ENCODE measurements at regions not wholly inside any gene's neighbourhood (a gene's known extent, or its start where the extent isn't known, plus 50 kb on each side); places are given as distances from the start of the nearest gene placed in this dataset.

GRCh38 chr19:30897034-30897433, 452.2 kb downstream of the TSHZ3 start:
- H3K4me3 ChIP-seq (ENCODE audit: insufficient read depth, low read depth, low read length): no peak overlapping the region
- H3K36me3 ChIP-seq (replicated peaks; ENCODE audit: control insufficient read depth, insufficient read depth, low read length): no peaks in the 10 kb centered on the region
- H3K27me3 ChIP-seq (ENCODE audit: control insufficient read depth, insufficient read depth, low read length): no peaks in the 10 kb centered on the region
- DNase-seq: no peak

DNA sequence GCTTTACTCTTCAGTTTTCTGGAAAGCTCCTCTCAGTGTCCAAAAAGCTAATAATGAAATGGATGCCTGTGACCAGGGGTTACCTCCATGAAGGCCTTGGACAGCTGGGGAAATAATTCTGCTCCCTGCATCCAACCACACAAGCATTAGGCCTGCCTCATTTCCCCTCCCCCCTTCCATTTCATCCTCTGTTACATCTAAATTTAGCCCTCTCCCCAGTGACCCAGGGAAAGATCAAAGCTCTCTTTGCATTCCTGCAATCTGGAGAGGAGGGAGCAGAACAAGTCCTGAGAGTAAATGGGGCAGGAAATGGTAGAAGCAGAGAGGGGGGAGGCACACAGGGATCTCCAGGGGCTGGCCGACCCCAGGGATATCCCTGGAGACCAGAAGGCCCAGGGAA, 452.7 kb downstream of the TSHZ3 start:
- Histone ChIP-seq H3K36me3 (replicated peaks; ENCODE audit: control insufficient read depth, insufficient read depth, low read length) (no peaks in the 10 kb centered on the region), H3K4me3 (ENCODE audit: insufficient read depth, low read depth, low read length) (no peak overlapping the region)
- DNase-seq: peak; percentile 46

GRCh38 chr19:30895946-30896345, 453.3 kb downstream of the TSHZ3 start:
- no peaks in the 10 kb centered on the region for H3K36me3 ChIP-seq (replicated peaks; ENCODE audit: control insufficient read depth, insufficient read depth, low read length)
- no peak overlapping the region for H3K4me3 ChIP-seq (ENCODE audit: insufficient read depth, low read depth, low read length)
- no peaks in the 10 kb centered on the region for H3K27me3 ChIP-seq (ENCODE audit: control insufficient read depth, insufficient read depth, low read length)
- DNase-seq: no peak

More for the DNA sequence above, 452.7 kb downstream of the TSHZ3 start:
- no peaks in the 10 kb centered on the region for H3K27me3 ChIP-seq (ENCODE audit: control insufficient read depth, insufficient read depth, low read length)

DNA sequence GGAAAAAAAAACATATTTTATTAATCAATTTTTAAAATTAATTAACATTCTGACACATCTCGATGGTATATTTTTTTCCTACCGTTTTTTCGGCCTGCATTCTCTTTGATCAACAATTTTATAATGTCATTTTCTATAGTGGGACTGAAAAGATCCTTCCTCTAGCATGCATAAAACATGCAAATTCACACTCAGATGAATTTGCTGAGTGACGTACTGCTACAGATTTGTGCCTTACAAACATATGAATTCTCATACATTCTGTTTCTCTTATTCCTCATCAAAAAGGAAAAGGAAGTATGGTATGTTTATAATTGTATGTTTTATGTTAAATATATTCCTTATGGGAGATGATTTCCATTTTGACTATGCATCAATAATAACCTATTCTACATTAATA, 458.2 kb downstream of the TSHZ3 start:
- DNase-seq: no peak
- H3K4me3 ChIP-seq (ENCODE audit: insufficient read depth, low read depth, low read length): no peak overlapping the region
- H3K36me3 ChIP-seq (replicated peaks; ENCODE audit: control insufficient read depth, insufficient read depth, low read length): no peaks in the 10 kb centered on the region
- H3K27me3 ChIP-seq (ENCODE audit: control insufficient read depth, insufficient read depth, low read length): no peaks in the 10 kb centered on the region

DNA sequence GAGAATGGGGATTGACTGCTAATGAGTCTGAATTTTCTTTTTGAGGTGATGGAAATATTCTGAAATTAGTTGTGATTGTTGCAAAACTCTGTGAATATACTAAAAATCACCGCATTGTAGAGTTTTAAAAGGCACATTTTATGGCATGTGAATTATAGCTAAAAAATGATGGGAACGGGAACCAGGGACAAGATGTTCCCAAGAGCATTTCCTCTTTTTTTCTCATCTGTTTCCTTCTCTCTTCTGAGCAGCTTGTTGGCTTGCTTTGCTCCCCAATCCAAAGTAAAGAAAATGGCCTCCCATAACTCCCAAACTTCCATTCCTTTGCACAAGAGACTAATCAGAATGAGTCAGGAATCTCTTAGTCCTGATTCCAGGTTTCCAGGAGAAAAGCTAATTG, 459.2 kb downstream of the TSHZ3 start:
- DNase-seq: no peak
- H3K36me3 ChIP-seq (replicated peaks; ENCODE audit: control insufficient read depth, insufficient read depth, low read length): no peaks in the 10 kb centered on the region
- no peaks in the 10 kb centered on the region for H3K27me3 ChIP-seq (ENCODE audit: control insufficient read depth, insufficient read depth, low read length)
- no peak overlapping the region for H3K4me3 ChIP-seq (ENCODE audit: insufficient read depth, low read depth, low read length)

DNA sequence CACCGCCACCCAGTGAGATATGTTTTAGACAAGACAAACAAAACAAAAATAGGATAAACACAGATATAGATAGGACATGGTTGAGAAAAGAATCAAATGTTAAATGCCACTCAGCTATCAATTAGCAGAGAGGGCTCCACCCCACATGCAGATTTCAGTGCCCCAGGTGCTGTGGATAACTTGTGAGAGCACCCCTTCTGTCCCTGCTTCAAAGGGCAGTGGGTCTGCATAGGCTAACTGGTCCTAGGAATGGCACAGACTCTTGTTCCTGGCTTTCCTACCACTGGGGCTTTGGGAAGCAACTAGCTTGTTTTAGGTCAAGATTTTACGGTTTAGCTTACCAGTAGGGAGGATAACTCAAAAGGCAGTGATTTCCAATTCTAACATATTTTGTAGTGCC, 460.3 kb downstream of the TSHZ3 start:
- Histone ChIP-seq H3K4me3 (ENCODE audit: insufficient read depth, low read depth, low read length) (no peak overlapping the region), H3K36me3 (replicated peaks; ENCODE audit: control insufficient read depth, insufficient read depth, low read length) (no peaks in the 10 kb centered on the region), H3K27me3 (ENCODE audit: control insufficient read depth, insufficient read depth, low read length) (no peaks in the 10 kb centered on the region)
- DNase-seq: peak; percentile 35

- Histone ChIP-seq H3K4me3 (ENCODE audit: insufficient read depth, low read depth, low read length) (no peak overlapping the region), H3K27me3 (ENCODE audit: control insufficient read depth, insufficient read depth, low read length) (no peaks in the 10 kb centered on the region), H3K36me3 (replicated peaks; ENCODE audit: control insufficient read depth, insufficient read depth, low read length) (no peaks in the 10 kb centered on the region)
- DNase-seq: no peak
These were observed 462.2 kb downstream of the TSHZ3 start for GRCh38 chr19:30887042-30887441.

DNA sequence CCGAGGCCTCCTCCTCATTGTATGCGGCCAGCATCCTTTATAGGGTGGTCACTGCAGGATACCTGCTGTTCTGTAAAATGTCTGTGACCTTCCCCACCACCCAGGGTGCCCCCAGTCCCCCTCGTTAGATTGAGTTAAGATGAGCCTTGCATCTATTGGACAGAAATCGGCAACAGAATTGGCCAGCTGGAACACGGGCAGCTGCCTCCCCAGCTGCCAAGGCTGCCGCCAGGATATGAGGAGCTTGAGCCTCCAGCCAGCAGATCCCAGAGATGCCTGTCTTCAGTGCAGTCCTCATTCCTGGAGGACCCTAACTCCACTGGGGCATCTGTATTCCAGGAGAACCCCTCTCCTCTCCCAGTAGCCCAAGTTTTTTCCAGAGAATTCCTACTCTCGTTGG, 463.0 kb downstream of the TSHZ3 start:
- no peak for DNase-seq
- Histone ChIP-seq H3K4me3 (ENCODE audit: insufficient read depth, low read depth, low read length) (no peak overlapping the region), H3K36me3 (replicated peaks; ENCODE audit: control insufficient read depth, insufficient read depth, low read length) (no peaks in the 10 kb centered on the region), H3K27me3 (ENCODE audit: control insufficient read depth, insufficient read depth, low read length) (no peaks in the 10 kb centered on the region)

DNA sequence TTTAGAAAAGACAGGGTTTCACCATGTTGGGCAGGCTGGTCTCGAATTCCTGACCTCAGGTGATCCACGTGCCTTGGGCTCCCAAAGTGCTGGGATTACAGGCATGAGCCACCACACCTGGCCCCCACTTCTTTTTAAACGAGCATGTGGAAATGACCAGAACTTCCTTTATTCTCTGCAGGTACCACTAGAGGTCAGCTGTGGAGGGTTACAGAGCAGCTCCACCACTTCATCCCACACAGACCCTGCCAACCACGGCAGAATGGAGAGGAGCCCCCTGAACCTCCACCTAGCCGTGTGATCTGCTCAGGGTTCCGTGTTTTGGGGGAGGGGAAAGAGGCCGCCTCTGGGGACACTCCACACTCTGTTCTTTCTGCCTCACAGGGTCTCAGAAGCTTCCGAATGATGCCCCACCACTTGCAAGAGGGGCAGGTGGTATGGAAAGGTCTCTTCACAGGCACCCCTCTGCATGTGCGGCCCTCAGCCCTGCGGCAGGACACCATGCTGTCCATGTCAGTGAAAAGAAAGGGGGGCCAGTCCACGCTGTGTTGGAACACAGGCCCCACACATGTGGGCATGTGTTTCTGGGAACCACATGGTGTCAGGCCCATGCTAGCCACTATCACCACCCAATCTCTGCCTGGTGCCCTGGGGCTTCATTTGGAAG, 465.0 kb downstream of the TSHZ3 start:
- Histone ChIP-seq H3K4me3 (ENCODE audit: insufficient read depth, low read depth, low read length) (no peak overlapping the region), H3K27me3 (ENCODE audit: control insufficient read depth, insufficient read depth, low read length) (no peaks in the 10 kb centered on the region), H3K36me3 (replicated peaks; ENCODE audit: control insufficient read depth, insufficient read depth, low read length) (no peaks in the 10 kb centered on the region)
- DNase-seq: peak; percentile 42

DNA sequence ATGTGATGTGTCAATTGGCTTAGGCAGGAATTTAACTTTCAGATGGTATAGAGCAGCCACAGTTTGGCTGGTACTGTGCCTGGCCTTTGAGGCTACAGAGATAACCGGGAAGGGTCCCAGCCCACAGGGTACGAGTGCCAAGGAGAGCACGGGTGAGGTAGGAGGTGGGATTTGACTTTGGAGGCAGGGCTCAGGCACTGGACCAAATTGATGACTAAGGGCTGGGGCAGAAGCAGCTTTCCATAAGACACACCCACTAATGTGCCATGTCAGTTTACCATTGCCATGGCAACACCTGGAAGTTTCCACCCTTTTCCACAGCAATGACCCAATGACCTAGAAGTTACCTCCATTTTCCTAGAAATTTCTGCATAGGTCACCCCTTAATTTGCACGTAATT, 466.2 kb downstream of the TSHZ3 start:
- no peak for DNase-seq
- Histone ChIP-seq H3K36me3 (replicated peaks; ENCODE audit: control insufficient read depth, insufficient read depth, low read length) (no peaks in the 10 kb centered on the region), H3K27me3 (ENCODE audit: control insufficient read depth, insufficient read depth, low read length) (no peaks in the 10 kb centered on the region), H3K4me3 (ENCODE audit: insufficient read depth, low read depth, low read length) (no peak overlapping the region)

DNA sequence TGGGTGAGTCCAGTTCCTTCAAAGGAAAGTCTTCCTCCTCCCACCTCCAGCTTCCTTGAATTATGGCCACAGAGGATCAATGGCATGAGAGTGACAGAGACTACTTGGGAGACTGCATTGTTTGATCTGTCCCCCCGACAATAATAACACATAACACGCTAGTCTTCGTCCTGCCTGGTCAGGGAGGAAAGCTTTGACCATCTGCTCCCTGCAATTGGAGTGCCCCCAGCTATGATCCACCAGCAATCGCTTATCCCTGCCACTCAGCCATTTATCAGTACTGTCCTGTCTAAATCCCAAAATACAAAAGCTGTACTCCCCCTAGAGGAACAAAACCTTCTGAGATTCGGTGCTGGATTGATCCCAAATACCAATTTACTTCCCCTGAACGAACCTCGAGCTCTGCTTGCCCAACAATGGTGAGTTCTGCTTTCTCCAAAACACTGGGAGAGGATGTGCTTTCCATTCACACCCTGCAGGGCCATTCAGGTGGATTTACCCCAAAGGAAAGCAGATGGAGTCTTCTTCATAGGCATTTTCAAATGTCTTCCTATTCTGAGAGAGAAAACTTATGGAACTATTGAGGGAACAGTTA, 466.7 kb downstream of the TSHZ3 start:
- Histone ChIP-seq H3K27me3 (ENCODE audit: control insufficient read depth, insufficient read depth, low read length) (no peaks in the 10 kb centered on the region), H3K4me3 (ENCODE audit: insufficient read depth, low read depth, low read length) (no peak overlapping the region), H3K36me3 (replicated peaks; ENCODE audit: control insufficient read depth, insufficient read depth, low read length) (no peaks in the 10 kb centered on the region)
- DNase-seq: no peak

DNA sequence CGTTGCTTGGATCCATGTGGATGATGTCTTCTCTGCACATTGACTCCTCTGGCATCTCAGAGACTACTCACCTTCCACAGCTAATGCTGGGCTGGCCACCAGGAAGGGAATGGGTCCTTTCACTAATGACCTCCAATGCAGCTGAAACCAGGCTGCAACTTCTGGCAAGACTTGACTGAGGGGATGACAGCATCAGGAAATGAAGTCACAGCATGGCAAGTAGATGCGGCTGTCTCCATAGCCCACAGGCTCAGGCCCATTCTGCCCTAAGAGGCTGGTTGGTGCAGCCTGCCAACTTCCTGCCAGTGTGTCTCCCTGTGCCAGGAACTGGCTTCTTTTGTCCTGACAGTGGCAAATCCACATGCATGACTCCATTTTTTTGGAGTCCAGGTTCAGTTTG, 467.3 kb downstream of the TSHZ3 start:
- DNase-seq: no peak
- Histone ChIP-seq H3K4me3 (ENCODE audit: insufficient read depth, low read depth, low read length) (no peak overlapping the region), H3K27me3 (ENCODE audit: control insufficient read depth, insufficient read depth, low read length) (no peaks in the 10 kb centered on the region), H3K36me3 (replicated peaks; ENCODE audit: control insufficient read depth, insufficient read depth, low read length) (no peaks in the 10 kb centered on the region)

DNA sequence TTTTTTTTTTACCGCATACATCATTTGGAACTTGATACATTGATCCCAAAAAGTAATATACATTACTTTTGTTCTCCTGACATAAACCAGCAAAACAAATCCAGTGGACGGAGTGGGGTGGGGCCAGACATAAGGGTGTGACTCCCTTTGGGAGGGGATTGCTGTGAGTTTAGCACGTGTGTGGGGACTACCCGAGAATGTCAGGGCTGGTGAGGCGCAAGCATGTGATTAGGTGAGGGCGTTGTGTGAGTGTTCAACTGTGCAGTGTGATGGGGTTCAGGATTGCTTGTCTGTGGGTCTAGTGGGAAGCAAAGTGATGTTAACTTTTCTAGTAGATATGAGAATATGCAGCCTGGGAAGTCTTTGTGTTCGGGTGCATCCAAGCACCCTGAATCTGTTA, 468.0 kb downstream of the TSHZ3 start:
- DNase-seq: no peak
- no peaks in the 10 kb centered on the region for H3K36me3 ChIP-seq (replicated peaks; ENCODE audit: control insufficient read depth, insufficient read depth, low read length)
- H3K4me3 ChIP-seq (ENCODE audit: insufficient read depth, low read depth, low read length): no peak overlapping the region
- H3K27me3 ChIP-seq (ENCODE audit: control insufficient read depth, insufficient read depth, low read length): no peaks in the 10 kb centered on the region

DNA sequence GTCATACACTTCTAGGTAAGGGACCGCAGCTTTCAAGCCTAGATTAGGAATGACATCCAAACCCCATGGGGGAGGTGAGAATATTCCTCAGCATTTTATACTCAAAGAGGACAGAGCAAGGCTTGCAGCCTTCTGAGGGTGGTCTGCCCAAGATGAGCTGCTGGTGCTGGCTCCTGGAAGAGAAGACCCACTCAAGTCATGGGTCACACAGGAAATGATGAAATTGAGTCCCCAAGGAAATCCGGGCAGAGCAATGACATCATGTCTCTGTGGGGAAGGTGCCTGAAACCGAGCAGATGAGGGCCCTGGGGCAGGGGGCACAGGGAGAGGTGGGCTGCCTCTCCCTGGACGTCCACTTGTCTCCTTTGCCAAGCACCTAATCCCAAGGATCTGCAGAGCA, 468.7 kb downstream of the TSHZ3 start:
- H3K4me3 ChIP-seq (ENCODE audit: insufficient read depth, low read depth, low read length): no peak overlapping the region
- no peaks in the 10 kb centered on the region for H3K27me3 ChIP-seq (ENCODE audit: control insufficient read depth, insufficient read depth, low read length)
- no peaks in the 10 kb centered on the region for H3K36me3 ChIP-seq (replicated peaks; ENCODE audit: control insufficient read depth, insufficient read depth, low read length)
- DNase-seq: no peak

GRCh38 chr19:30880151-30880550, 469.1 kb downstream of the TSHZ3 start:
- no peak for DNase-seq
- no peaks in the 10 kb centered on the region for H3K36me3 ChIP-seq (replicated peaks; ENCODE audit: control insufficient read depth, insufficient read depth, low read length)
- no peaks in the 10 kb centered on the region for H3K27me3 ChIP-seq (ENCODE audit: control insufficient read depth, insufficient read depth, low read length)
- H3K4me3 ChIP-seq (ENCODE audit: insufficient read depth, low read depth, low read length): no peak overlapping the region

DNA sequence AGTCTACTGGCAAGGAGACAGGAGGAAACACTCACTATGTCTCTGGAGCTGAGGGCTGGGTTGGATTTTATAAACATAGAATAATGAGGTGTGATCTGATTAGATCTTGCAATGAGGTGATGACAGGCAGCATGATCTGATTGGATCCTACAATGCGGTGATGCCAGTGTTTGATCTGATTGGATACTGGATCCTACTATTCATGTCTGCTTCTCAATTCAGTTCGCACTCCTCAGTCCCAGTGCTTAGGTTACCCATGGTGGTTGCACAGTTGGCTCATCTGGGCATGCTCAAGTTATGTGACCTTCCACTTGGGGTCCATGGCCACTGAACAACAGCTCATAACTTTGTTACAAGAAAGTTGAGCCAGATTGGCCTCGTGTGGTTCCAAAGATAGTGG, 469.5 kb downstream of the TSHZ3 start:
- no peak for DNase-seq
- Histone ChIP-seq H3K4me3 (ENCODE audit: insufficient read depth, low read depth, low read length) (no peak overlapping the region), H3K27me3 (ENCODE audit: control insufficient read depth, insufficient read depth, low read length) (no peaks in the 10 kb centered on the region), H3K36me3 (replicated peaks; ENCODE audit: control insufficient read depth, insufficient read depth, low read length) (no peaks in the 10 kb centered on the region)
